MV-4-11 (cell line): ENCODE measurements at regions not wholly inside any gene's neighbourhood (a gene's known extent, or its start where the extent isn't known, plus 50 kb on each side); places are given as distances from the start of the nearest gene placed in this dataset.

Source experiments
- DNase-seq: peaks from one replicate; lab custom pipeline; 2025; lab: John Stamatoyannopoulos, UW

DNA sequence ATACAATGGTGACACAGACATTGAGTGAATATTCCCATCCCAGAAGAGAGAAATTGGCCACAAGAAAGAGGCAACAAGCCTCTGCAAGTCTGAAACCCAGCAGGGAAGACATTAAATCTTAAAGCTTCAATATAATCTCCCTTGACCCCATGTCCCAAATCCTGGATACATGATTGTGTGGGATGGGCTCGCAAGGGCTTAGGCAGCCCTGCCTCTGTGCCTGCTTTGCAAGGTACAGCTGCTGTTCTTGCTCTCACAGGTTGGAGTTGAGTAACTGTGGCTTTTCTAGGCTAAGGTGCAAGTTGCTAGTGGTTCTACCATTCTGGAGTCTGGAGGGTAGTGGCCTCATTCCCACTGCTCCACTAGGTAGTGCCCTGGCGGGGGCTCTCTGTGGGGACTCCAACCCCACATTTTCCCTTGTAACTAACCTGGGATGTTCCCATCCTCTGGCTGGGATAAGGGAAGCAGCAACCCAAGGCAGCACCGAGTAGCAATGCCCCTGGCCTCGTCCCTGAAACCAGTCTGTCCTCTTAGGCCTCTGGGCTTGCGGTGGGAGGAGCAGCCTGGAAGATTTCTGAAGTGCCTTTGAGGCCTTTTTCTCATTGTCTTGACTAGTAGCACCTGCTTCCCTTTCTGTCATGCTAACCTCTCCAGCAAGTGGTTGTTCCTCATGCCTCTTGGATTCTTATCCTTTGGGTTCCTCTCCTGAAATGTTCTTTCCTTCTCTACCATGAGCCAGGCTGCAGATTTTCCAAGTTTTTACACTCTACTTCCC is 90.0 kb downstream of the FAM174B start:
- no peak for DNase-seq

DNA sequence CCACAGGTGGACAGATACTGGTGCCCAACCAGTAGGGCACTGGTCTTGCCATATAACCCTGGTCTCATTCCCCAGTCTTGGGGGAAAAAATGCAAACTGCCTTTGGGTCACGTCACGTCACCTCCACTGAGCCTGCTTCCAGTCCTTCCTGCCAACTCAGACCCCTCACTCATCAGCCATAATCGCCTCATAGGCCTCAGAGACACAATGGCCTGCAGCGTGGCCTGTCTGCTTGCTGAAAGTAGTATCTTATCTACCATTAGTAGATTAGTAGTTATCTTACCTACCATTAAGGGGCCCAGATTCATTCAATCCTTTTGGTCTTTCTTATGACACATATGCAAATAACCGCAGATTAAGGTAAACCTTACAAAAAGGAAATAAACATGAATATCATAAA is 93.8 kb downstream of the FAM174B start:
- no peak for DNase-seq

DNA sequence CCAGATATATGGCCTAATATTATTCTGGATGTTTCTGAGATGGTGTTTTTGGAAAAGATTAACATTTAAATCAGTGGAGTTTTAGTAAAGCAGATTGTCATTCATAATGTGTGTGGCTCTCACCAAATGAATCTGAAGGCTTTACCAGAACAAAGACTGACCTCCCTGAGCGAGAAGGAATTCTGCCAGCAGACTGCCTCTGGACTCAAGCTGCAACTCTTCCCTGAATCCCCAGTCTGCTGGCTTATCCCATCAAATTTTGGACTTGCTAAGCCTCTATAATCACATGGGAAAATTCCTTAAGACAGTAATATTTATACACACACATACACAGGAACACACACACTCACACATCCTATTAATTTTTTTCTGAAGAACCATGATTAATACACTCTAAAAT is 102.3 kb downstream of the FAM174B start:
- no peak for DNase-seq

- DNase-seq, result no peak
Observed at GRCh38 chr15:92545996-92546395, 109.6 kb downstream of the FAM174B start.

DNA sequence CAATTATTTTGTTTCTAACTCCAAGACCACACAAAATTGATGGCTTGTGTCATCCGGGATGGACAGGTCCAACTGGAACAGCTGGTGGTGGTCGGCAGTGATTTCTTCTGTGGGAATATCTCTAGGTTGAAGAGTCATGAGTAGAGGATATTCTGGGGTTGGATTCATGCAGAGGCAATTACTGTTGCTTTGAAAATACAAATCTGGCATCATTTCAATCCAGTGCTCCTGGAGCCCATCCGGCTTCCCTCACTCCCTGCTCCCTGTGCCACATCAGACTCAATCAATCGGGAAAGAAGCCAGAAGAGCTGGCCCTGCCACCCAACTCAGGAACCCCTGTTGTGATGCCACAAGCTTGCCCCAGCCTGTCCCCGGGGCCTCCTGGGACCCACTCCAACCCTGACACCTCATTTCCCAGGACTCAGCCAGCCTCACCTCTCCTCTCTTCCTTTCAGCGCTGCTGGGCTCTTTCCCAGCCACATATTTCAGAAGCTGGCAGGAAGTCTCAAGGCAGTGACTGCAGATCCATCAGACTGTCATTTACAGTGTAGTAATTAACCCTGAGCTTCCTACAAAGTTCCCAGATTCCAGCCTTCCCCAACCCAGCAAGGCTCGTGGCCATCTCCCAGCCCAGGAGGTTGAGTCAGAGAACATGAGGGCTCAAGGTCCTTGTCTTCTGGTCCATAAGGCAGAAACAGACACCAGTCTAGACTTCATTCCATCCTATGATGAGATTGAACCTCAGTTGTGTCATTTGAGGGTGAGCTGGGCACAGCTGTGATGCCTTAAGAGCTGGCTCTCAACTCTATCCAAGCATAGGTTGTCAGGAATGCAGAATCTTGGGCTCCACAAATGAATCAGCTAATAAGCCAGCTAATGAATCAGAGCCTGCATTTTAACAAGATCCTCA is 114.0 kb downstream of the FAM174B start:
- DNase-seq, result no peak

- no peak for DNase-seq
Observed at GRCh38 chr15:92538115-92538514, 117.5 kb downstream of the FAM174B start.

- no peak for DNase-seq
Observed at GRCh38 chr15:92533298-92533697, 122.3 kb downstream of the FAM174B start.

DNA sequence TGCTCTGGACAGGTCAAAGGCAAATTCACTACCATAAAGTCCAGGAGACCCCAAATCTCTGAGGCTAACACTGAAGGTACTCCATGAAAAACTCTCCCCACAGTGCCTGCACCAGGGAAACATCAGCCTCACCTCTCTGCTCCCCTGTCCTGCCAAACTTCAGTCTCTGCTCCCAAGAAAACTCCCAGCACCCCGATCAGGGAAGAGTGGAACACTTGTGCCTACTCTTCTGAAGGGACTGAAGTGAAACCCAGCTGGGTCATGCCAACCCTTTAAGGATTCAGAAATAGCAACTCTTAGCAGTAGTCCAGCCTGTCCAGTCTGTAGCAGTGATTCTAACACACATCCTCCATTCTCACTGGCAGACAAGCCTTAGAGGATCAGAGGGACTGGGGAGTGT is 124.2 kb downstream of the FAM174B start:
- DNase-seq, result no peak

- DNase-seq, result no peak
Observed at GRCh38 chr15:92528736-92529135, 126.8 kb downstream of the FAM174B start.

DNA sequence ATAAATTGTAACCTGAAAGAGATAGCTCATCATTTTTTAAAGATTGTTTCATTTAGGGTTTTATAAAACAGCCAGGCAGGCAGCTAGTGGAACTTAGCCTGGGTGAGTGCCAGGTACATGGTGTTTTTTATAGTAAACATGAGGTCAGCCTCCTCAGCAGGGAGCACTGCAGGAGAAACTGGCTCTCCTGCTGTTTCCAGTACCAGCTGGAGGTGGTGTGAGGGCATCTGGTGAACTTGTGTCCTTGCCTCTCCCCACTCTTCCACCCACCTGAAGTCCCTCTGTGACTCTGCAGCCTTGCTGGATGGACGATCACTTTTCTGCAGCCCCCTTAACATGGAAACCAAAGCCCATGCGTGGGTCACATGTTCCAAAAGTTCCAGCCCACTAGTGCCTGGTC is 128.4 kb downstream of the FAM174B start:
- no peak for DNase-seq

DNA sequence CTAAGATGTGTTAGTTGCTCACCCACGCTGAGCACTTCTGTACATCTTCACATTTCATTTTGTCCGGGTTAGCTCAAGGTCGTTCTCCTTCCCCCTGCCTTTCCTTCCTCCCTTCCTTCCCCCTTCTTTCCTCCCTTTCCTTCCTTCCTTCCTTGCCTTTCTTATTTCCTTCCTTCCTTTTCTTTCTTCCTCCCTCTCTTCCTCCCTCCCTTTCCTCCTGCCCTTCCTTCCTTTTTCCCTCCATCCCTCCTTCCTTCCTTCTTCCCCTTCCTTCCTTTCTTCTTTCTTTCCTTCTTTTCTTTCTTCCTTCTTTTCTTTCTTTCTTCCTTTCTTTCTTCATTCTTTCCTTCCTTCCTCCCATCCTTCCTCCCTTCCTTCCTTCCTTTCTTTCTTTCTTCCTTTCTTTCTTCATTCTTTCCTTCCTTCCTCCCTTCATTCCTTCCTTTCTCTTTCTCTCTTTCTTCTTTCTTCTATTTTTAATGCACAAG is 129.8 kb downstream of the FAM174B start:
- DNase-seq, result no peak

- DNase-seq, result no peak
Observed at GRCh38 chr15:92524874-92525565, 130.6 kb downstream of the FAM174B start.

DNA sequence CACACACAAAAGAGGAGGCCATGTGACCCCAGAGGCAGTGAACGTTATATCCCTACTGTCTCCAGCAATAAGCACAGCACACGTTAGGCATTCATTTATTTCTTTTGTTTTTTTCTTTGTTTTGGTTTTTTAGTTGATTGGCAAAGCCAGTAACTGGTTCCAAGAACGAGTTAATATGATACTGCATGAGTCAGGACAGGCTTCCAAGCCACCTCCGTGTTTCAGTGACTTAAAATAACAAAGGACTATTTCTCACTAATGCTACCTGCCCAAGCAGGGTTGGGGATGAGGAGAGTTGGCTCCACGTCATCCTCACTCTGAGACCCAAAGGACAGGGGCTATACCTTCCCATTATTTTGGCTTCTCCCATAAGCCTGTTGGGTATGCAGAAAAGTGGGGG is 130.5 kb downstream of the ST8SIA2 start:
- no peak for DNase-seq

- DNase-seq, result no peak
Observed at GRCh38 chr15:92523176-92523575, 129.5 kb downstream of the ST8SIA2 start.

GRCh38 chr15:92521624-92522008 is 127.9 kb downstream of the ST8SIA2 start:
- DNase-seq, result peak; percentile 32

DNA sequence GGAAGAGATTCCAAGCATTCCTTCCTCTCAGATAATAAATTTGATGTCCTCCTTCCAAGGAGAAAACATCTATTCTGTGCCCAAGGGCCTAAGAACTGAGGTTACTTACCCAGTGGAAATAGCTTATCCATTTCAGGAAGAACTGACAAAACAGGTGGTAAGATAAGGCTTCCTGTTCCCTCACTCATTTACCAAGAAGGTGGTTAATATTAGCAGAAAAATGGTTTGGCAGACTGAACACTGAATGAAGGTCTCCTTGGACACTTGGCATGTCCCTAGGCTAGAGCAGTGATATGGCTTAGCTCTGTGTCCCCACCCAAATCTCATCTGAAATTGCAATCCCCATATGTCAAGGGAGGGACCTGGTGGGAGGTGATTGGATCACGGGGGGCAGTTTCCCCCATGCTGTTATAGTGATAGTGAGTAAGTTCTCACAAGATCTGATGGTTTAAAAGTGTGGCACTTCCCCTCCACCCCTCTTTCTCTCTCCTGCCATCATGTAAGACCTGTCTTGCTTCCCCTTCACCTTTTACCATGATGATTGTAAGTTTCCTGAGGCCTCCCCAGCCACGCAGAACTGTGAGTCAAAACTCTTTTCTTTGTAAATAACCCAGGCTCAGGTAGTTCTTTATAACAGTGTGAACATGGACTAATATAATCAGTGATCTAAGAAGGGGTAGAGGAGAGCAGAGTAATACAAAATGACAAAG is 127.4 kb downstream of the ST8SIA2 start:
- DNase-seq, result no peak

- DNase-seq, result no peak
Observed at GRCh38 chr15:92519709-92520108, 126.0 kb downstream of the ST8SIA2 start.
